Osteocyte (in vitro differentiated cells): ENCODE measurements at regions not wholly inside any gene's neighbourhood (a gene's known extent, or its start where the extent isn't known, plus 50 kb on each side); places are given as distances from the start of the nearest gene placed in this dataset.
"Not testable (repeated sequence)": the region's sequence is repeated elsewhere in the genome, so short reads cannot be mapped to it uniquely, and the experiment has no call there.

Experiments used
- DNase-seq: peaks from one replicate; pipeline ENCODE4 v3.0.0; 2021; ENCODE audit warnings: mixed read lengths; ENCODE audit not compliant: unreplicated experiment; ENCODE audit errors: extremely low spot score
- H3K27ac Mint-ChIP-seq: one replicate; pipeline ENCODE4 v1.8.0; 2021; ENCODE audit warnings: mild to moderate bottlenecking, mixed read lengths; ENCODE audit not compliant: unreplicated experiment
- H3K27me3 Mint-ChIP-seq: one replicate; pipeline ENCODE4 v1.8.0; 2021; ENCODE audit warnings: mixed read lengths; ENCODE audit not compliant: unreplicated experiment
- H3K36me3 Mint-ChIP-seq: one replicate; pipeline ENCODE4 v1.8.0; 2021; ENCODE audit warnings: mixed read lengths; ENCODE audit not compliant: unreplicated experiment
- H3K4me1 Mint-ChIP-seq: one replicate; pipeline ENCODE4 v1.8.0; 2021; ENCODE audit warnings: mixed read lengths; ENCODE audit not compliant: unreplicated experiment
- H3K4me3 Mint-ChIP-seq: one replicate; pipeline ENCODE4 v1.8.0; 2021; ENCODE audit warnings: mild to moderate bottlenecking, moderate library complexity, mixed read lengths; ENCODE audit not compliant: unreplicated experiment
- H3K9me3 Mint-ChIP-seq: one replicate; pipeline ENCODE4 v1.8.0; 2021; ENCODE audit warnings: mixed read lengths; ENCODE audit not compliant: unreplicated experiment
- CTCF ChIP-seq: fragments of 200-600 bp; sonication (generic); IDR thresholded peaks from 2 replicates; pipeline ENCODE4 v1.5.0; 2021; ENCODE audit warnings: antibody characterized with exemption, mild to moderate bottlenecking, moderate library complexity

GRCh38 chr11:35046681-35047080 lies 92.3 kb upstream of the CD44 start:
- H3K27me3 Mint-ChIP-seq: no peaks in the 10 kb centered on the region

DNA sequence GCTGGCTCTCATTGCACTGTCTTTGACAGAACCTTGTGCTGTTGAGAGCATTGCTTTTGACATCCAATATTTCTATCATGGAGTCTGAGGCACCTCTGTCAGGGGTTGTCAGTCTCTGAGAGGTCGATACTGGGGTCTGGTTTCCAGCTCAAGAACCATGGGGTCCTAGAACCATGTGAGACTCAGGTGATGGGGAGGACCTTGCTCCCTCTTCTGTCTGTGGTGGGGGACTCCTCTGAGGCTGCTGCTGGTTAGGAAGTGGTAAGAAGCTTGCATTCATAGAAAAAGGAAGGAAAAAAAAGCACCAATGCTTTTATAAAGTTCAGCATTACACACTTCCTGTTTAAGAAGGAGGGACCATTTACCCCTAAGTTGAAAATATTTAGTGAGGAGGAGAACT lies 91.8 kb upstream of the CD44 start:
- H3K27me3 Mint-ChIP-seq: no peaks in the 10 kb centered on the region
- DNase-seq: no peak
- peaks cover 26% of the 10 kb centered on the region for H3K4me1 Mint-ChIP-seq
- H3K9me3 Mint-ChIP-seq: no peaks in the 10 kb centered on the region
- no peak overlapping the region for H3K27ac Mint-ChIP-seq
- no peak for TF ChIP-seq CTCF
- H3K4me3 Mint-ChIP-seq: no peak overlapping the region
- no peaks in the 10 kb centered on the region for H3K36me3 Mint-ChIP-seq

More at GRCh38 chr11:35046681-35047080, 92.3 kb upstream of the CD44 start:
- no peaks in the 10 kb centered on the region for H3K36me3 Mint-ChIP-seq
- no peak for DNase-seq
- H3K4me1 Mint-ChIP-seq: peaks cover 26% of the 10 kb centered on the region
- H3K27ac Mint-ChIP-seq: no peak overlapping the region
- no peak overlapping the region for H3K4me3 Mint-ChIP-seq
- TF ChIP-seq CTCF: no peak
- no peaks in the 10 kb centered on the region for H3K9me3 Mint-ChIP-seq

DNA sequence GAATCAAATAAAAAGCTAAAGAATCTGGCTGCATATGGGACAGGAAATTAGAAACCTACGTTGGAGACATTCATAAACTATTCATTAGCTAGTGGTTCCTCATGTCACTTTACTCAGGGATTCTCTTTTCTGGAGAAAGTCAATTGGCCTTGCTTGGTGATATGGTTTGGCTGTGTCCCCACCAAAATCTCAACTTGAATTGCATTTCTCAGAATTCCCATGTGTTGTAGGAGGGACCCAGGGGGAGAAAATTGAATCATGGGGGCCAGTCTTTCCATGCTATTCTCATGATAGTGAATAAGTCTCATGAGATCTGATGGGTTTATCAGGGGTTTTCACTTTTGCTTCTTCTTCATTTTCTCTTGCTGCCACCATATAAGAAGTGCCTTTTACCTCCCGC lies 91.2 kb upstream of the CD44 start:
- Mint-ChIP-seq H3K9me3 (no peaks in the 10 kb centered on the region), H3K36me3 (no peaks in the 10 kb centered on the region), H3K27me3 (no peaks in the 10 kb centered on the region), H3K4me1 (peaks cover 26% of the 10 kb centered on the region), H3K27ac (no peak overlapping the region), H3K4me3 (no peak overlapping the region)
- no peak for DNase-seq
- no peak for TF ChIP-seq CTCF

- H3K36me3 Mint-ChIP-seq, H3K4me3 Mint-ChIP-seq, H3K9me3 Mint-ChIP-seq, DNase-seq, H3K27ac Mint-ChIP-seq, H3K27me3 Mint-ChIP-seq: not testable (repeated sequence)
- peaks cover 26% of the 10 kb centered on the region for H3K4me1 Mint-ChIP-seq
Measured at GRCh38 chr11:35048346-35048745, 90.6 kb upstream of the CD44 start.

GRCh38 chr11:35049859-35050531 lies 89.0 kb upstream of the CD44 start:
- Mint-ChIP-seq H3K36me3 (no peaks in the 10 kb centered on the region), H3K27me3 (no peaks in the 10 kb centered on the region), H3K27ac (no peak overlapping the region), H3K4me3 (no peak overlapping the region), H3K9me3 (no peaks in the 10 kb centered on the region), H3K4me1 (peaks cover 26% of the 10 kb centered on the region)
- TF ChIP-seq CTCF: no peak
- no peak for DNase-seq
